ENCODE measurements at regions not wholly inside any gene's neighbourhood (a gene's known extent, or its start where the extent isn't known, plus 50 kb on each side); places are given as distances from the start of the nearest gene placed in this dataset.

DNA sequence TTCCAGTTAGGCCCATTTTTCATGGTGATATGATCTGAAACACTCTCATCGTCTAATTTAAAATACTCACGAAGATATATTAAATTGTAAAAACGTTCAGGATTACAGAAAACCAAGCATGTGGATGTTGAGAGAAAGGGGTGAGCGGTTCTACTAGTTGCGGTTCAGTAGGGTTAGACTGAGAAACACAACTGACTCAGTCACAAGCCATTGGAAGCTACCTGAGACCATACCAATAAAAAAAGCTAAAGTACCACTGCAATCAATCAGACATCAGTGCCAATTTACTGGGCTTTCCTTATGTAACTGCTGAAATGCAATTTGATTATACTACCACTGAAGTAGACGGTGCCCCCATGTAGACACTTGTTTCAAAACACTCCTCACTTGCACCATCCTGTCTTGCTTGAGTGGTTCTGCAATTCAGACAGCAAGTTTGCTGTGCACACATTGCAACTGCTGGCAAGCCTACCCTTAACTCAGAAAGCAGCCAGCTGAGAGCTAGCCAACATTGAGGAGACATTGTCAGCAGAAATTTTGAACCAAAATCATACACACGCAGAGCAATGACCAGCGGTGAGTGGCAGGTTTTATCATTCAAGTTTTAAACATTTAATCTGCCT, 368.7 kb upstream of the ARHGEF26 start:
- TF ChIP-seq POLR2AphosphoS5 (IDR thresholded peaks at IDR 0.05; ENCODE audit: borderline replicate concordance, low read depth, low read length) (no peak), EZH2 (IDR thresholded peaks at IDR 0.05) (no peak)

Measured in SK-N-MC (cell line).